Stimulated activated CD8-positive, alpha-beta memory T cell treated with anti-CD3 and anti-CD28 coated beads, Interleukin-4, amount 100 ng/mL, for 4 hours (primary cell): ENCODE measurements at regions not wholly inside any gene's neighbourhood (a gene's known extent, or its start where the extent isn't known, plus 50 kb on each side); places are given as distances from the start of the nearest gene placed in this dataset.
"Not testable (repeated sequence)": the region's sequence is repeated elsewhere in the genome, so short reads cannot be mapped to it uniquely, and the experiment has no call there.

Experiments
- DNase-seq, 2 donors: peaks; one replicate each; pipeline ENCODE4 v3.0.0-alpha.2; 2020; ENCODE audit warnings: low read depth in 2 of 2, low spot score in 1 of 2

GRCh38 chr9:71514344-71514975 lies 253.9 kb downstream of the CEMIP2 start:
- no peak for DNase-seq

GRCh38 chr9:71509054-71509453 lies 259.3 kb downstream of the CEMIP2 start:
- DNase-seq, result no peak

GRCh38 chr9:71508141-71508540 lies 260.2 kb downstream of the CEMIP2 start:
- DNase-seq, result not testable (repeated sequence)

- no peak for DNase-seq
Observed at GRCh38 chr9:71506821-71507220, 261.5 kb downstream of the CEMIP2 start.

- no peak for DNase-seq
Observed at GRCh38 chr9:71504636-71505035, 263.7 kb downstream of the CEMIP2 start.

GRCh38 chr9:71498691-71499090 lies 269.6 kb downstream of the CEMIP2 start:
- no peak for DNase-seq

- no peak for DNase-seq
Observed at GRCh38 chr9:71490810-71491209, 277.5 kb downstream of the CEMIP2 start.

GRCh38 chr9:71487061-71487460 lies 281.3 kb downstream of the CEMIP2 start:
- no peak for DNase-seq

GRCh38 chr9:71485326-71485725 lies 283.0 kb downstream of the CEMIP2 start:
- DNase-seq, result no peak

- no peak for DNase-seq
Observed at GRCh38 chr9:71483436-71483835, 284.9 kb downstream of the CEMIP2 start.

- no peak for DNase-seq
Observed at GRCh38 chr9:71479621-71480020, 288.7 kb downstream of the CEMIP2 start.

GRCh38 chr9:71472400-71472799 lies 295.9 kb downstream of the CEMIP2 start:
- no peak for DNase-seq

GRCh38 chr9:71465392-71465791 lies 302.9 kb downstream of the CEMIP2 start:
- DNase-seq, result no peak

GRCh38 chr9:71459082-71459481 lies 309.2 kb downstream of the CEMIP2 start:
- DNase-seq, result no peak

- no peak for DNase-seq
Observed at GRCh38 chr9:71446473-71447411, 321.6 kb downstream of the CEMIP2 start.

- DNase-seq, result no peak
Observed at GRCh38 chr9:71446106-71446472, 322.2 kb downstream of the CEMIP2 start.

- DNase-seq, result no peak
Observed at GRCh38 chr9:71442937-71443336, 321.5 kb upstream of the TRPM3 start.

GRCh38 chr9:71441266-71441665 lies 319.8 kb upstream of the TRPM3 start:
- DNase-seq, result no peak

- DNase-seq, result no peak
Observed at GRCh38 chr9:71431931-71432330, 310.5 kb upstream of the TRPM3 start.

GRCh38 chr9:71407341-71407740 lies 285.9 kb upstream of the TRPM3 start:
- DNase-seq, result not testable (repeated sequence)

- DNase-seq, result no peak
Observed at GRCh38 chr9:71403106-71403505, 281.7 kb upstream of the TRPM3 start.

- no peak for DNase-seq
Observed at GRCh38 chr9:71393005-71393404, 271.6 kb upstream of the TRPM3 start.

- DNase-seq, result no peak
Observed at GRCh38 chr9:71384343-71384742, 262.9 kb upstream of the TRPM3 start.
